KBM-7 (cell line): ENCODE measurements at regions not wholly inside any gene's neighbourhood (a gene's known extent, or its start where the extent isn't known, plus 50 kb on each side); places are given as distances from the start of the nearest gene placed in this dataset.
"Not testable (repeated sequence)": the region's sequence is repeated elsewhere in the genome, so short reads cannot be mapped to it uniquely, and the experiment has no call there.

Source experiments
- DNase-seq: peaks from one replicate; pipeline ENCODE4 v3.0.0-alpha.2; 2015
- in situ Hi-C: fragments of 300-500 bp; cut with MboI; formaldehyde crosslinking; loops from 2 replicates; pipeline ENCODE4 v1.14.3; 2020; ENCODE audit warnings: low sequenced_read_pairs, low pct_unique_long_range_greater_than_20kb, mixed read lengths

GRCh38 chr6:134446218-134446848 lies 128.4 kb upstream of the SGK1 start:
- DNase-seq: no peak
- in situ Hi-C loops: no loop called here

- no peak for DNase-seq
- in situ Hi-C loops: no loop called here
Measured at GRCh38 chr6:134443009-134443408, 125.1 kb upstream of the SGK1 start.

- no peak for DNase-seq
- in situ Hi-C loops: no loop called here
Measured at GRCh38 chr6:134442073-134442472, 124.2 kb upstream of the SGK1 start.

- in situ Hi-C loops: no loop called here
- DNase-seq: no peak
Measured at GRCh38 chr6:134438837-134439236, 120.9 kb upstream of the SGK1 start.

- in situ Hi-C loops: no loop called here
- DNase-seq: peak; percentile 14
Measured at GRCh38 chr6:134437376-134437775, 119.5 kb upstream of the SGK1 start.

- in situ Hi-C loops: no loop called here
- DNase-seq: no peak
Measured at GRCh38 chr6:134436950-134437349, 119.0 kb upstream of the SGK1 start.

- in situ Hi-C loops: no loop called here
- peak; percentile 18 for DNase-seq
Measured at GRCh38 chr6:134436281-134436815, 118.4 kb upstream of the SGK1 start.

GRCh38 chr6:134435814-134436280 lies 117.9 kb upstream of the SGK1 start:
- DNase-seq: no peak
- in situ Hi-C loops: no loop called here

GRCh38 chr6:134434019-134434942 lies 116.4 kb upstream of the SGK1 start:
- in situ Hi-C loops: no loop called here

GRCh38 chr6:134432036-134432435 lies 114.1 kb upstream of the SGK1 start:
- DNase-seq: no peak
- in situ Hi-C loops: no loop called here

More at GRCh38 chr6:134434019-134434942, 116.4 kb upstream of the SGK1 start:
- DNase-seq: no peak

- in situ Hi-C loops: no loop called here
- no peak for DNase-seq
Measured at GRCh38 chr6:134431421-134431859, 113.5 kb upstream of the SGK1 start.

GRCh38 chr6:134429861-134430380 lies 112.0 kb upstream of the SGK1 start:
- in situ Hi-C loops: no loop called here
- DNase-seq: no peak

- in situ Hi-C loops: no loop called here
- DNase-seq: no peak
Measured at GRCh38 chr6:134427721-134428120, 109.8 kb upstream of the SGK1 start.

GRCh38 chr6:134426623-134427022 lies 108.7 kb upstream of the SGK1 start:
- no peak for DNase-seq
- in situ Hi-C loops: no loop called here

GRCh38 chr6:134425917-134426316 lies 108.0 kb upstream of the SGK1 start:
- DNase-seq, in situ Hi-C loops: not testable (repeated sequence)

GRCh38 chr6:134425513-134425912 lies 107.6 kb upstream of the SGK1 start:
- DNase-seq: no peak
- in situ Hi-C loops: no loop called here

- no peak for DNase-seq
- in situ Hi-C loops: no loop called here
Measured at GRCh38 chr6:134424798-134425170, 106.9 kb upstream of the SGK1 start.

GRCh38 chr6:134424165-134424797 lies 106.4 kb upstream of the SGK1 start:
- in situ Hi-C loops: no loop called here
- DNase-seq: no peak

GRCh38 chr6:134422426-134423231 lies 104.7 kb upstream of the SGK1 start:
- no peak for DNase-seq
- in situ Hi-C loops: no loop called here
